SK-N-SH treated with all-trans-retinoic acid at 6 μM for 48 hours (cell line): ENCODE measurements at regions not wholly inside any gene's neighbourhood (a gene's known extent, or its start where the extent isn't known, plus 50 kb on each side); places are given as distances from the start of the nearest gene placed in this dataset.

ENCODE experiments used
- ATAC-seq: fragments of 200-7000 bp; cut with Tn5 transposase; 3 replicates; pipeline ENCODE4 v1.9.1; 2020; ENCODE audit warnings: mild to moderate bottlenecking, moderate library complexity
- BACH2 ChIP-seq: fragments of 250-450 bp; sonication (Bioruptor Pico); IDR thresholded peaks from 2 replicates; pipeline ENCODE4 v1.9.0; 2021; ENCODE audit warnings: mild to moderate bottlenecking, borderline replicate concordance
- CSDC2 ChIP-seq: fragments of 250-450 bp; sonication (Bioruptor Pico); IDR thresholded peaks from 2 replicates; pipeline ENCODE4 v1.5.0; 2020; ENCODE audit warnings: mild to moderate bottlenecking, moderate library complexity
- CSRNP3 ChIP-seq: fragments of 250-450 bp; sonication (Bioruptor Pico); IDR thresholded peaks from 2 replicates; pipeline ENCODE4 v1.5.1; 2021; ENCODE audit warnings: mild to moderate bottlenecking, moderate library complexity
- ESRRG ChIP-seq: fragments of 250-450 bp; sonication (Bioruptor Pico); IDR thresholded peaks from 2 replicates; pipeline ENCODE4 v1.6.1; 2021; ENCODE audit warnings: mild to moderate bottlenecking
- GLIS3 ChIP-seq: fragments of 250-450 bp; sonication (Bioruptor Pico); IDR thresholded peaks from 2 replicates; pipeline ENCODE4 v1.5.0; 2020; ENCODE audit warnings: mild to moderate bottlenecking, moderate library complexity
- OSR1 ChIP-seq: fragments of 250-450 bp; sonication (Bioruptor Pico); IDR thresholded peaks from 2 replicates; pipeline ENCODE4 v1.8.0; 2022; ENCODE audit warnings: moderate library complexity, mild to moderate bottlenecking, inconsistent platforms
- PATZ1 ChIP-seq: fragments of 250-450 bp; sonication (Bioruptor Pico); IDR thresholded peaks from 2 replicates; pipeline ENCODE4 v1.8.0; 2020; ENCODE audit warnings: mild to moderate bottlenecking, moderate library complexity, borderline replicate concordance
- POU6F1 ChIP-seq: fragments of 250-450 bp; sonication (Bioruptor Pico); IDR thresholded peaks from 2 replicates; pipeline ENCODE4 v1.8.0; 2021; ENCODE audit warnings: low read depth, mild to moderate bottlenecking, moderate library complexity, borderline replicate concordance
- PPARA ChIP-seq: fragments of 250-450 bp; sonication (Bioruptor Pico); IDR thresholded peaks from 2 replicates; pipeline ENCODE4 v1.5.0; 2020; ENCODE audit warnings: mild to moderate bottlenecking, borderline replicate concordance
- TCF4 ChIP-seq: fragments of 250-450 bp; sonication (Bioruptor Pico); IDR thresholded peaks from 2 replicates; pipeline ENCODE4 v1.8.0; 2021; ENCODE audit warnings: mild to moderate bottlenecking, moderate library complexity, borderline replicate concordance
- TOX ChIP-seq: fragments of 250-450 bp; sonication (Bioruptor Pico); IDR thresholded peaks from 2 replicates; pipeline ENCODE4 v1.8.0; 2021; ENCODE audit warnings: mild to moderate bottlenecking, moderate library complexity, borderline replicate concordance
- TSHZ2 ChIP-seq: fragments of 250-450 bp; sonication (Bioruptor Pico); IDR thresholded peaks from 2 replicates; pipeline ENCODE4 v1.5.0; 2020; ENCODE audit warnings: mild to moderate bottlenecking, moderate library complexity
- ZC3H10 ChIP-seq: fragments of 250-450 bp; sonication (Bioruptor Pico); IDR thresholded peaks from 2 replicates; pipeline ENCODE4 v1.5.1; 2021; ENCODE audit warnings: mild to moderate bottlenecking, moderate library complexity
- ZNF565 ChIP-seq: fragments of 450-650 bp; formaldehyde crosslinking; conservative IDR thresholded peaks from 2 replicates; pipeline ENCODE4 v1.5.0; 2020; ENCODE audit warnings: low read depth, mild to moderate bottlenecking, moderate library complexity
- ZNF70 ChIP-seq: fragments of 450-650 bp; formaldehyde crosslinking; IDR thresholded peaks from 2 replicates; pipeline ENCODE4 v1.5.0; 2020; ENCODE audit warnings: mild to moderate bottlenecking, moderate library complexity
- ZNF8 ChIP-seq: fragments of 450-650 bp; formaldehyde crosslinking; IDR thresholded peaks from 2 replicates; pipeline ENCODE4 v1.5.0; 2020; ENCODE audit warnings: mild to moderate bottlenecking, moderate library complexity

- no peak for TF ChIP-seq PPARA (CRISPR knock-in tag)
- TF ChIP-seq CSDC2, result no peak
- no peak for TF ChIP-seq ZC3H10
- no peak for TF ChIP-seq TCF4
- no peak for TF ChIP-seq POU6F1 (CRISPR knock-in tag)
- no peak for TF ChIP-seq PATZ1 (CRISPR knock-in tag)
- TF ChIP-seq ZNF8 (CRISPR knock-in tag), result no peak
- no peak for TF ChIP-seq CSRNP3 (CRISPR knock-in tag)
- TF ChIP-seq BACH2, result no peak
- TF ChIP-seq ESRRG (CRISPR knock-in tag), result no peak
- TF ChIP-seq TSHZ2, result no peak
- TF ChIP-seq, all 23 proteins: peak for 0
- ATAC-seq, result no peak
Measured at GRCh38 chr5:115050866-115051265, 118.8 kb downstream of the TRIM36 start.

GRCh38 chr5:115033861-115034260, 135.8 kb downstream of the TRIM36 start:
- no peak for TF ChIP-seq ESRRG (CRISPR knock-in tag)
- no peak for TF ChIP-seq TSHZ2
- TF ChIP-seq ZNF70 (CRISPR knock-in tag), result no peak
- TF ChIP-seq POU6F1 (CRISPR knock-in tag), result no peak
- no peak for TF ChIP-seq PPARA (CRISPR knock-in tag)
- TF ChIP-seq ZC3H10, result no peak
- TF ChIP-seq, all 23 proteins: peak for 0
- ATAC-seq, result peak; percentile 39; the same call in 1 of the 3 replicates

- ATAC-seq, result no peak
- TF ChIP-seq PPARA (CRISPR knock-in tag), result no peak
- TF ChIP-seq TSHZ2, result no peak
- TF ChIP-seq TCF4, result no peak
- no peak for TF ChIP-seq TOX (CRISPR knock-in tag)
- no peak for TF ChIP-seq ZNF565 (CRISPR knock-in tag)
- TF ChIP-seq GLIS3, result no peak
- no peak for TF ChIP-seq CSRNP3 (CRISPR knock-in tag)
- no peak for TF ChIP-seq ZC3H10
- no peak for TF ChIP-seq BACH2
- TF ChIP-seq ZNF8 (CRISPR knock-in tag), result no peak
- TF ChIP-seq ESRRG (CRISPR knock-in tag), result no peak
- no peak for TF ChIP-seq POU6F1 (CRISPR knock-in tag)
- TF ChIP-seq ZNF70 (CRISPR knock-in tag), result no peak
- no peak for TF ChIP-seq OSR1 (CRISPR knock-in tag)
- TF ChIP-seq, all 23 proteins: peak for 0
Measured at GRCh38 chr5:115028557-115028956, 141.2 kb downstream of the TRIM36 start.
